Activated CD8-positive, alpha-beta memory T cell treated with anti-CD3 and anti-CD28 coated beads for 36 hours (primary cell): ENCODE measurements at regions not wholly inside any gene's neighbourhood (a gene's known extent, or its start where the extent isn't known, plus 50 kb on each side); places are given as distances from the start of the nearest gene placed in this dataset.
"Not testable (repeated sequence)": the region's sequence is repeated elsewhere in the genome, so short reads cannot be mapped to it uniquely, and the experiment has no call there.

Source experiments
- CTCF ChIA-PET: fragments of 350-600 bp; sonication (Branson Sonifier 250); formaldehyde crosslinking; loops from one replicate; lab custom pipeline; 2021; ENCODE audit warnings: antibody characterized with exemption; lab: Charles Lee
- POLR2A ChIA-PET: fragments of 350-600 bp; sonication (Branson Sonifier 250); formaldehyde crosslinking; loops from one replicate; lab custom pipeline; 2021; ENCODE audit warnings: antibody characterized with exemption; lab: Charles Lee

DNA sequence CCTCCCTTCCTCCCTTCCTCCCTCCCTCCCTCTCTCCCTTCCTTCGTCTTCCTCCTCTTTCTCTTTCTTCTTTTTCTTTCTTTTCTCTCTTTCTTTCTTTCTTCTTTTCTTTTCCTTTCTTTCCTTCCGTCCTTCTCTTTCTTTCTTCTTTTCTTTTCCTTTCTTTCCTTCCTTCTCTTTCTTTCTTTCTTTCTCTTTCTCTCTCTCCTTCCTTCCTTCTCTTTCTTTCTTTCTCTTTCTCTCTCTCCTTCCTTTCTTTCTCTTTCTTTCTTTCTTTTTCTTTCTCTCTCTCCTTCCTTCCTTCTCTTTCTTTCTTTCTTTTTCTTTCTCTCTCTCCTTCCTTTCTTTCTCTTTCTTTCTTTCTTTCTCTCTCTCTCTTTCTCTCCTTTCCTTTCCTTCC is 84.4 kb upstream of the SLC24A2 start:
- CTCF ChIA-PET, POLR2A ChIA-PET: not testable (repeated sequence)

GRCh38 chr9:19870988-19871387 is 82.2 kb upstream of the SLC24A2 start:
- CTCF ChIA-PET: no interaction called here
- POLR2A ChIA-PET: no interaction called here

GRCh38 chr9:19840953-19841352 is 52.1 kb upstream of the SLC24A2 start:
- POLR2A ChIA-PET: no interaction called here
- CTCF ChIA-PET: no interaction called here
